ENCODE measurements at regions not wholly inside any gene's neighbourhood (a gene's known extent, or its start where the extent isn't known, plus 50 kb on each side); places are given as distances from the start of the nearest gene placed in this dataset.

- ATAC-seq (ENCODE audit: low FRiP score in 2 of 2) = no peak
These were observed 388.9 kb downstream of the EDEM1 start for GRCh38 chr3:5576277-5577011.

GRCh38 chr3:5579139-5579602, 391.7 kb downstream of the EDEM1 start:
- DNase-seq = no peak
- Histone ChIP-seq H3K4me3 (no peak overlapping the region), H3K4me1 (no peaks in the 10 kb centered on the region), H3K27me3 (no peaks in the 10 kb centered on the region), H3K36me3 (no peaks in the 10 kb centered on the region), H3K9me3 (no peaks in the 10 kb centered on the region), H3K27ac (no peak overlapping the region)
- no peak for ATAC-seq (ENCODE audit: low FRiP score in 2 of 2)
- TF ChIP-seq CTCF (IDR thresholded peaks at IDR 0.05) = no peak
- no peak for TF ChIP-seq POLR2AphosphoS5 (IDR thresholded peaks at IDR 0.05)
- 80 to 83% methylated on average over 2 of the region's 2 CpGs for WGBS, 2 donors

More at GRCh38 chr3:5576277-5577011, 388.9 kb downstream of the EDEM1 start:
- Histone ChIP-seq H3K9me3 (no peaks in the 10 kb centered on the region), H3K27ac (no peak overlapping the region), H3K4me3 (no peak overlapping the region), H3K27me3 (no peaks in the 10 kb centered on the region), H3K36me3 (no peaks in the 10 kb centered on the region), H3K4me1 (no peaks in the 10 kb centered on the region)
- 72 to 77% methylated on average over 7 of the region's 7 CpGs for whole genome bisulfite sequencing, 2 donors
- no peak for DNase-seq
- TF ChIP-seq CTCF (IDR thresholded peaks at IDR 0.05) = no peak
- no peak for TF ChIP-seq POLR2A (IDR thresholded peaks at IDR 0.05)
- no peak for TF ChIP-seq EP300 (IDR thresholded peaks at IDR 0.05)
- TF ChIP-seq POLR2AphosphoS5 (IDR thresholded peaks at IDR 0.05) = no peak

- Histone ChIP-seq H3K27me3 (no peaks in the 10 kb centered on the region), H3K4me1 (no peaks in the 10 kb centered on the region), H3K9me3 (no peaks in the 10 kb centered on the region), H3K27ac (no peak overlapping the region), H3K4me3 (no peak overlapping the region), H3K36me3 (no peaks in the 10 kb centered on the region)
- no peak for ATAC-seq (ENCODE audit: low FRiP score in 2 of 2)
- DNase-seq = no peak
- WGBS, 2 donors = 88 to 92% methylated on average over 4 of the region's 4 CpGs
- no peak for TF ChIP-seq POLR2A (IDR thresholded peaks at IDR 0.05)
- TF ChIP-seq EP300 (IDR thresholded peaks at IDR 0.05) = no peak
- no peak for TF ChIP-seq POLR2AphosphoS5 (IDR thresholded peaks at IDR 0.05)
- TF ChIP-seq CTCF (IDR thresholded peaks at IDR 0.05) = no peak
These were observed 392.4 kb downstream of the EDEM1 start for GRCh38 chr3:5579946-5580345.

GRCh38 chr3:5580826-5581225, 393.3 kb downstream of the EDEM1 start:
- Histone ChIP-seq H3K27ac (no peak overlapping the region), H3K36me3 (no peaks in the 10 kb centered on the region), H3K27me3 (no peaks in the 10 kb centered on the region), H3K9me3 (no peaks in the 10 kb centered on the region), H3K4me3 (no peak overlapping the region), H3K4me1 (no peaks in the 10 kb centered on the region)
- WGBS, 2 donors = 79% methylated on average over 2 of the region's 2 CpGs
- TF ChIP-seq POLR2A (IDR thresholded peaks at IDR 0.05) (no peak), CTCF (IDR thresholded peaks at IDR 0.05) (no peak), EP300 (IDR thresholded peaks at IDR 0.05) (no peak), POLR2AphosphoS5 (IDR thresholded peaks at IDR 0.05) (no peak)
- ATAC-seq (ENCODE audit: low FRiP score in 2 of 2) (no peak), DNase-seq (no peak)

GRCh38 chr3:5581743-5582142, 394.2 kb downstream of the EDEM1 start:
- H3K9me3 ChIP-seq = no peaks in the 10 kb centered on the region
- no peak overlapping the region for H3K4me3 ChIP-seq
- H3K36me3 ChIP-seq = no peaks in the 10 kb centered on the region
- ATAC-seq (ENCODE audit: low FRiP score in 2 of 2) (no peak), DNase-seq (no peak)
- no peak for TF ChIP-seq CTCF (IDR thresholded peaks at IDR 0.05)
- TF ChIP-seq POLR2AphosphoS5 (IDR thresholded peaks at IDR 0.05) = no peak
- TF ChIP-seq EP300 (IDR thresholded peaks at IDR 0.05) = no peak
- no peak for TF ChIP-seq POLR2A (IDR thresholded peaks at IDR 0.05)
- no peaks in the 10 kb centered on the region for H3K4me1 ChIP-seq
- no peaks in the 10 kb centered on the region for H3K27me3 ChIP-seq
- H3K27ac ChIP-seq = no peak overlapping the region
- 73 to 77% methylated on average over 2 of the region's 2 CpGs for WGBS, 2 donors
